DMS 273 treated with DMSO at 0.1 percent for 48 hours (cell line): ENCODE measurements at regions not wholly inside any gene's neighbourhood (a gene's known extent, or its start where the extent isn't known, plus 50 kb on each side); places are given as distances from the start of the nearest gene placed in this dataset.
"Not testable (repeated sequence)": the region's sequence is repeated elsewhere in the genome, so short reads cannot be mapped to it uniquely, and the experiment has no call there.

Experiments used
- DNase-seq: peaks from one replicate; lab custom pipeline; 2025; lab: John Stamatoyannopoulos, UW

DNA sequence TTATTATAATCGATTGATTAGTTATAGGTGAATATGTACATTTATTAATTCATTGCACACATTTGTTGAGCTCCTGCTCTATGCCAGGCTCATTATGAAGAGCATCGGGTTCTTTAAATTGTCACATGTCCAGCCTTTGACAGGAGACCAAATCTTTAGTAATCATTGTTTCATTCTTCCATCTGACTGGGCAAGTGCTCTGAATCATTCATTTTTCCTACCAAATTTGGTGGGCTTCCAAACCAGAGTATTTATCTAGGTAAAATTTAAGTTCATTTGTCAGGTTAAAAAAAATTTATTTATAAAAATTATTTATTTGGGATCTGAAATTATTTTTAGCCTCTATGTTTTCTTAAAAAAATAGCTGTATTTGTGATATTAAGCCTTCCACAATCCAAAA lies 404.9 kb upstream of the MMS22L start:
- DNase-seq, result no peak

DNA sequence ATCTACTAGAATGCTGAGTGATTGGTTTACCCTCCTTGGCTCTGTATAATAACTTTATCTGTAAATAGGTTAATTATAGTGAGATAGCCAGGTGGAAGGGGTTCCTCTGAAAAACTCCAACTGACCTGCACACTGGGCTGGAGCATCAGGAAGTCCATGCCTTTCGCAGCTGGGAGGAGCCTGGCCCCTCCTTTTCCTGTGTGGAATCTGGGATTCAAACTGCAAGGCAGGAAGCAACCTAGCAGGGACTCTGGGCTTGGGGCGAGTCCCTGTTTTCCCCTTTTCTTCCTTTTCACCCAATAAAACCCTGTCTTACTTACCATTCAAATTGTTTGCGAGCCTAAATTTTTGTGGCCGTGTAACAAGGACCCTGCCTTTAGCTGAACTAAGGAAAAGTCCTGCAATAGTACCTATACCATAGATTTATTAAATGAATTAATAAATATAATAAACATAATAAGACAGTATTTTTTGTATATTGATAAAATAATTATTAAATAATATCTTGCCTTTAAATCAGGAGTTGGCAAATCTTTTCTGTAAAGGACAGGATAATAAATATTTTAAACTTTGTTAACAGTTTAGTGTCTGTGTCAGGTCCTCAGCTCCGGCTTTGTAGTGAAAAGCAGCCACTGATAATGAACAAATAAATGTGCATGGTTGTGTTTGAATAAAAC lies 406.2 kb upstream of the MMS22L start:
- DNase-seq, result no peak

DNA sequence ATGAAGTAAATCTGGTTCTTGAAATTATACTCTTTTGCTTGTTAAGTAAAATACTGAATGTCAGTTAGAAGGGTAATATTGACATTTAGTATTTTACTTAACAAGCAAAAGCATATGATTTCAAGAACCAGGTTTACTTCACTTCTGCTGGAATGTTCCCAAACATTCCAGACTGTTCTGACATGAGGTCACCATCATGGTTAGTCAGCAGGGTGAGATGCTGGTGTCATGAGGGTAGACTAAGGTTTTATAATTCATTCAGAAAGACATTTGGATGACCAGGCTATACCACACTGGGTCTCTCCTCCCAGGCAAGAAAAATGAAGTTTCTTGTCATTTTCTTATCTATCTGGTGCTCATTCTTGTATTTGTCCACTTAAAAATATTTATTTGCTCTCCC lies 414.4 kb upstream of the MMS22L start:
- no peak for DNase-seq

DNA sequence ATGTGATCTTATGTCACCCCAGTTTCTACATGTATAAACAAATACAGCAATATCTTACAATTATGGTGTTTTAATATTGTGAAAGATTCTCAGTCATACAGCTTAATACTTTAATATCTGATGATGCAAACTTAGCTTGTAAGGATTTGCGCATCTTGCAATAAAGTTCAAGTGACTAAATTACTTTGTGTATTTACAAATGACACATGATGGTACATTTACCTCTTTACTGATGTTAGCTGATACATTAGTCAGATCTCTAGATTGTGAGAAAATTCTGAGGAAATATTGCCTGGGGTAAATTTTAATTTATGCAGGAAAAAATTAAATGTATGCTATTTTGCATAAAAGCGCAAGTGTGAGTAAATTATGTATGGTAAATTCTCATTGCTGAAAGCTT lies 418.8 kb upstream of the MMS22L start:
- no peak for DNase-seq

DNA sequence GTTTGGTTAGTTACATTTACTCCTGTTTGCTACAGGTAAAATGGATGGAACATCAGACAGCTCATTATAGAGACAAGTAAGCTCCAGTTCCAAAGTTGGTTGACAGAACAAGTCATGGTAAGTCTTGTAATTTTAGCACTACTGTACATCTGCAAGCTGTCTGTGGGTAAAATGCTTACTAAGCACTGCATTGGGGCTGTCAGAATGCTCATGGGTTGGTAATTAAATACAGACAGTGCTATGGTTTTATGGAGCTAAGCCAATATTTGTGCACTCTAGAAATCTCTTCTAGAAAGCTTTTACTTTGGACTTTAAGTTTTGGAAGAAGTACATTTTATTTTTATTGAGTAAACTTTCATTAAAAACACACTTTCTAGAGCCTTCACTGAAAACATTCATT lies 419.2 kb upstream of the MMS22L start:
- DNase-seq, result no peak

DNA sequence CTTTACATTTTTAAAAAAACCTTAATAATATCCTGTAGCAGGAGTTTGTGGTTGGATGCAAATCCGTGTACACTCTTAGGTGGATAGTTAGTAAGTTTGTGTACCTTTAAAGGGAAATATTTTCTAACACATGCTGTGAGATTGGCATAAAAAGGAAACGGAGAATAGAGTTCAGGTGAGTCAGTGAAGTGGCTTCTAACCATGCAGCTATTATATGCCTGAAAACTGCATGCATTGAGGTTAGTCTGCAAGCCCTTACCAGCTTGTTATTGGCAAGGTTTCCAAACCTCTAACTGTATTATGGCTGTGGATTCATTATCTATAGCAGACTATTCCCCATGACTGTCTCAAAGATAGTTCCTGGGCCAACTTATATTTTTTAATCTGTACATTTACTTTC lies 420.6 kb upstream of the MMS22L start:
- no peak for DNase-seq

DNA sequence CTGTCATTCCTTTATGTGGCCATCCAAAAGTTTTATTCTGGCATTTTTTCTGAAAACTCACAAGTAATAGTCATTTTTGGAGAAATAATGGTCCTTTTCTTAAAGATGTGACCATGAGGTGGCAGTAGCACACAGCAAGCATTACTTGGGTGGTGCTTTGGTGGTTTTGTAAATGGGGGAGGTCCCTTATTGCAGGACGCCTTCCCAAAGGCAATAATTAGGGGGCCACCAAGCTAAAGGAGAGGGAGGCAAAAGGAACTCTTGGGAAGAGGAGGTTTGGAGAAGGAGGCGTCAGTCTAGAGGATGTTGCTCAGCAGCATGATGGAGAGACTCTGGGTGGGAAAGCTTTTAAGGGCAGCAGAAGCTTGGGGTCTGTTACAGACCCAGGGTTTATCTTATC lies 422.6 kb upstream of the MMS22L start:
- no peak for DNase-seq

DNA sequence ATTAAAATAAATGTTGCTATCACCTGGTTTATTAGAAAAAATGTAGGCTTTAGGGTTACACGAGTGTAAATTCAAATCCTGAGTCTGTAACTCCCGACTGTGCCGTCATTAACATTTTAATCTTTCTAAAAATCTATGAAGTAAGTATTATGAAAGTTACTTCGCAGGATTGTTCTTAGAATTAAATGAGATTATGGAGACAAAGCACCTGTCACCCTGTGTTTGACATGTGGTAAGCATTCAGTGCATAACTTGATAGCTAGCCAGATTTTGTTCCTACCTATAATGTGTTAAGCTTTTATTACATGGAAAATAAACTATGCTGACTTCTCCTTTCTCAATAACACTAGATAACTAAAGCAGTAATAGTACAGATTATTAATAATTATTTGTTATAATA lies 429.7 kb upstream of the MMS22L start:
- DNase-seq, result no peak

DNA sequence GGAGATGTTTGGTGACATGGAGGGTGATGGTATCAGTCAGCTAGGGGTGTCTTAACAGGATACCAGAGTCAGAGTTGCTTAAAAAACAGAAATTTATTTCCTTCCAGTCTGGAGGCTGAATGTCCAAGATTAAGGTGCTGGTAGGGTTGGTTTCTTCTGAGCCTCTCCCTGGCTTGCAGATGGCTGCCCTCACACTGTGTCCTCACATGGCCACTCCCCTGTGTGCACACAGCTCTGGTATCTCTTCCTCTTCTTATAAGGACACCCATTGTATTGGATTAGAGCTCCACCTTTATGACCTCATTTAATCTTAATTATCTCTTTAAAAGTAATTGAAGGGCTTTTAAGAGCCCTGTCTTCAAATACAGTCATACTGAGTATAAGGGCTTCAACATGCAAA lies 431.8 kb upstream of the MMS22L start:
- DNase-seq, result no peak

DNA sequence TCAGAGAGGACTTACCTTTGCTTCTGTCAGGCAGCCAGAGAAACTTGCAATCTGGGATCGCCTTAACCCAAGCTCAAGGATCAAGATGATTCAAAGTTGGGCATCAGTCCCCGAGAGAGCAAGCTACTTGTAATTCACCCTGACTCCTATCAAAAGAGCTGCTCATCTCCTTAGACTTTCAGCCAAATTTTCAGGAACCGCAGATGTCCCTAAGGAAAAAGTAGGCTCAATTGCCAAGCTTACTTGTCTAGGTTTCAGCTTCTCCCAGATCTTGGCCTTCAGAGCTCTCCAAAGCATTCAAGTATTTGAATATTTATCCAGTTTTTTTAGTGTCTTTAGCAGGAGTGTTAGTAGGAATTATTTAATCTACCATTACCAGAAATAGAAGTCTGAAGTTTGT lies 434.1 kb upstream of the MMS22L start:
- no peak for DNase-seq

DNA sequence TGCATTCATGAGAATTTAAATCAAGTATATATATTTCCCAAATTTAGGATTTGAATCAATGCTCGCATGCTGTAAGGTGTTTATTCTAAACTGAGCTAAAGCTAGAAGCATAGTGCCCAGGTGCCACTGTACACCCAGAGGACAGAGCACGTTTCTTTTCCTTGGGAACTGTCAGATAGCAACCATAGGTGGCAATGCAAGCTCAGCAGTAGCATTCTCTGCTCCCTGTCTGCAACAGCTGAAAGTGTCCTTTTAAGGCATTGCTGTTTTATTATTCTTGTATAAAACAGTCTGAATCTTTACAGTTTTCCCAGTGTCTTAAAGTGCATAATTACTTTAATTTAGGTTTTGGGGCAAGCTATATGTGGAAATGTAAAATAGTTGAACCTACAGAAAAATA lies 443.4 kb upstream of the MMS22L start:
- DNase-seq, result no peak

DNA sequence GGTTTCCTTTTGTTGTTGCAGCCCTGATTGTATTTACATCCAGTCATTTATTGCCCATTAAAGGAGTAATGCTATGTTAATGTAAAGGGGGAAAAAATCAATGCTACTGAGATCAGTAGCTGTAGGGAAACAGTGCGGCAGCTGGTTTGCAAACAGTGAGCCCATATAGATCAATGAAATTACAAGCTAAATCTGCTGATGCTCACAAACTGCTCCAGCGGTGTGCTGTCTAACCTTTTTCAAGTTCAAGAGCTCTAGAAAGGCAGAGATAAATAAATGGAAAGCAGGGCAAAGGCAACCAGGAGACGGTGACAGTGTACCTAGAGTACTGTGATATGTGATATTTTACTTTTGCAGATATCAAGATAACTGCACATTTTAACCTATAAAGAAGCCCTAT lies 449.0 kb upstream of the MMS22L start:
- no peak for DNase-seq

DNA sequence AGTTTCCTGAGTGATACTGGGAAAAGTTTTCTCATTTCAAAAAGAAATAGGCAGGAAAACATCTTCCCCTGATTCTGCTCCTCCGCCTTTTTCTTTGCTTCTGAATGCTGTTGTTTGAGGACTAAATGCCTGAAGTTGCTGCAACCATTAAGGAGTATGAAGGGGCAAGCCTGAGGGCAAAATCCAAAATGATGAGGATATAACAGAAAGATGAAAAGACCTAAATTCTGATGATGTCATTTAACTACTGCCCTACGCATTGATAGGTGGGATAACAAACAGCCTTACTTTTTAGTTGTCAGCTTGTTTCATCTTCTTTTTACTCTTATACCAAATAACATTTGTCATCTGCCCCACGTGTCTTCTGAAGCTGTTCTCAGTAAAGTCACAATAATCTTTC lies 474.6 kb upstream of the MMS22L start:
- no peak for DNase-seq

DNA sequence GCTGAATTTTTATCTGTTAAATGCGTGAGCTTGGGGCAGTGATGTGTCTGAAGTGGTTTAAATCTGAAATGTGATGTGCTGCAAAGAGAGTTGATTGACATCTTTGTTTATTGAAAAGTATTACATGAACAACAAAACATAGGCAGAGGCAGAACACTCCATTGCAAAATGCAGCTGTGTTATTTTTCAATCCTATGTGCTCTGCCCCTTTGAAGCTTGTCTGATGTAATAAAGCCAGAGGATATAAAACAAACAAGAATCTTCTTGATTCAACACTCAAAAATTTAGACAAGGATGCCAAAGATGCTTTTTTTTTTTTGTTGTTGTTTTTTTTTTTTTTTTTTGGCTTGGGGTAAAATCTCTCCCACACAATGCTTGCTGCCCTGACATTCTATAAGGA lies 482.4 kb upstream of the MMS22L start:
- no peak for DNase-seq

DNA sequence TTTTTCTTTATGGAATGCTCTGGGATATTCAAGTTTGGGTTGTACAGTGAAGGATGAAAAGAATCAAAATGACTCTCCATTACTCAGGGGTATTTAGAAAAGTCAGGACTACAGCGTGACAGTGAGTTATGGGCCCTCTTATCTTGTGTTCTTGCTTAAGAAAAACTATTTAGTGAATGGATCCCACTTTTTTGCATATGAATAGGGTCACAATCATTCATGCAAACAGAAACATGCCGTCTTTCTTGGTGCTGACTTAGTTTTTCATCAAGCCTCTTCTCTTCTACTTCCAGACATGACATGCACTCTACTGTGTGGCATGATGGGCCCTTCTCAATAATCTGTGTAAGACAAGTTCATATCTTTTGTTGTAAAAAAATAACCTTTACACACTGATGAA lies 488.4 kb upstream of the MMS22L start:
- no peak for DNase-seq

DNA sequence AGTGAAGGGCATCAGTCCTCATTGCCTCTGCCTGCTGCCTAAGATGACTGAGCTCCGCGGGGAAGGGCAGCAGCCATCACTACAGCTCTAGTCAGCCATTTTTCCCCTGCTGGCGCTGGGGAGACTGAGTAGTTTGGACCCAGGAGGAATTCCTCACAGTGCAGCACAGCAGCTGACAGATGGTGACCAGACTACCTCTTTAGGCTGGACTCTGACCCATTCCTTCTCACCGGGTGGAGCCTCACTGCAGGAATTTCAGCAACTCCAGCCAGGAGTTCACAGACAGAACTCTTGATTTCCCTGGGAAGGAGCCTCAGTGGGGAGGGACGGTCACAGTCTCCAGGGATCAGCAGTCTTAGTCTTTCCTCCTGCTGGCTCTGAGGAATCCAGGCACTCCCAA lies 492.0 kb upstream of the MMS22L start:
- no peak for DNase-seq

DNA sequence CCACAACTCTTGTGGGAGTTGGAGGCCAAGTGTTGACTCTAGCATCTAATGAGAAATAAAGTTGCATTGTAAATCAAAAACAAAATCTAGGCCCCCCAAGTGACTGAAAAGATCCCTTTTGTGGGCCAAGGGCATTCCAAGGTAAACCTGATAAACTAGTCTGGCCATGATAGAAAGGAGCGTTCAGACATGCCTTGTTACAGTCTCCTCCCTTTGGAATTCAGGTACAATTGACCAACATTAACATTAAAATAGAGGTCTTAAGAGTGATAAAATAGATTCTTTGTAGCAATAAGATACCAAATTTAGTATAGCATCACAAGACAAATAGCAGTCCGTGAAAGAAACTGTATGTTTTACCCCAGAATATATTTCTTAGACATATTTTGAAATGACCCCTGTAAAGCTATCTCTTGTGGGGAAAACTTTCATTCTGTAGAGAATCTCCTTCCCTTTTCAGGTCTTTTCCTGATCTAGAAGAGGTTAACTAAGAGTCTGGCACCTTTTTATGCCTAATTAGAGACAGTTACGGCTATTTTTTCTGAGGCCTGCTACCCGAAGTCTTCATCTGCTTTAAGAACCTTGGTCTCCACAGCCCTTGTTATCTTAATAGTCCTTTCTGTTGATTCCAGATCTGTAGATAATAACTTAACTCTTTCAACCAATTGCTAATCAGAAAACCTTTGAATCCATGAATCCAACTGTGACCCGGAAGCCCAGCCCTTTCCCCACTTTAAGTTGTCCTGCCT lies 495.4 kb upstream of the MMS22L start:
- no peak for DNase-seq

DNA sequence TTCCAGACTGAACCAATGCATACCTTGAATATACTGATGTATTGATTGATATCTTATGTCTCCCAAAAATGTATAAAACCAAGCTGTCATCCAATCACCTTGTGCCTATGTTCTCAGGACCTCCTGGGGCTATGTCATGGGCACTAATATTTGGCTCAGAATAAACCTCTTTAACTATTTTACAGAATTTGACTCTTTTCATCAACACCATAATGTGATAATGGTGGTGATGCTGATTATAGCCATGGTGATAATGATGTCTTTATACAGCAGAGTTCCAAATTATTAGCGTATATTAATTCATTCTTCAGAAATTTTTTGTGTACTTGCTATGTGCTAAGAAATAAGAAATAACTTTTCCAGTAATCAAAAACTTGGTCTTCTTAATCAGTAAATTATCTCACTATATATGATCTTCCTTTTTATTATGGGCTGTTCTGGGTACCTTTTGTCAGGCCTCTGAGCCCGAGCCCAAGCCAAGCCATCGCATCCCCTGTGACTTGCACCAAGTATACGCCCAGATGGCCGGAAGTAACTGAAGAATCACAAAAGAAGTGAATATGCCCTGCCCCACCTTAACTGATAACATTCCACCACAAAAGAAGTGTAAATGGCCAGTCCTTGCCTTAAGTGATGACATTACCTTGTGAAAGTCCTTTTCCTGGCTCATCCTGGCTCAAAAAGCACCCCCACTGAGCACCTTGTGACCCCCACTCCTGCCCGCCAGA lies 496.2 kb upstream of the MMS22L start:
- DNase-seq, result not testable (repeated sequence)

DNA sequence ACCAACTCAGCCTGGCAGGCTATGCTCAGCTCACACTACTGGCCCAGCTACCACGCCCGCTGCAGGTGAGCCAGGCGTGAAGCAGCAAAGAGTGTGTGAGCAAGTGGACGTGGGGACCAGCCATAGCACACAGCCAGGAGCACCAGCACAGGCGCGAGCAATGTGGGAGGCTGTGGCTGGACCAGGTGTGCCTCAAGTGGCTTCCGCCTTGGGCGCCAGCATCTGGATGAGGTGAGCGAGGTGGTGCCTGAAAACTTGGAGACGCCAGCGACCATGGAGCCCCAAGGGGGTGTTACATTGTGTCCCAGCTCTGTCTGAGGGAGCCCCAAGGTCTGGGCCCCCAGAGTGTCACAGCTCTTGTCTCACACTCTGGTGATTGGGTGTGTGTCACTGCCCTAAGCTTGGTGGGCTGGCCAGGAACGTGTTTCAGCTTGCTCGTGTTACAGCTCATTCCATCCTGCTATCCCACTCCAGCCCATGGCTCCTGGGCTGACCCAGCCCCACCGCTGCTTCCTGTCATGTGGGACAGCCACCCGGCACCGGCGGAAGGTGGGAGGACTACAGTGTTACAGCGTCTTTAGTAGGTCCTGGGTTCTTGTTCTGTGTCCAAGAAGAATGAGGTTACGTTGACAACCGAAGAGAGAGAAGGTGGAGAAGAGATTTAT lies 508.0 kb upstream of the MMS22L start:
- DNase-seq, result no peak

DNA sequence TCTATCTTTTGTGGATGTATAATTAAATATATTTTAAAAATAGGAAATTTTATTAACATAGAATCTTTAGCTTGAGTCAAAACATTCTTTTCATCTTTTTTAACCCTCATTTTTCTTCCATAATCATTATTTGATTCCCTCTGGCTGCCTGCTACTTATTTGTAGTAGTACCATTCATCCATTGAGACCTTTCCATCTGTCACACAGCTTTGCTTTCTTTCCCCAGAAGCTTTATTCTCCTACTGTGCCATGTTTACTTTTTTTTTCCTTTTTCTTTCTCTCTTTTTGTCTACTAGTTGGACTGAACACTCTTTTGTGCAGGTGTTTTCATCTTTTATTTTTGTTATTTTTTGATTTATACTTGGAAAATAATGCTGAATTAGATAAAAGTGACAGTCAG lies 522.6 kb upstream of the MMS22L start:
- DNase-seq, result no peak

DNA sequence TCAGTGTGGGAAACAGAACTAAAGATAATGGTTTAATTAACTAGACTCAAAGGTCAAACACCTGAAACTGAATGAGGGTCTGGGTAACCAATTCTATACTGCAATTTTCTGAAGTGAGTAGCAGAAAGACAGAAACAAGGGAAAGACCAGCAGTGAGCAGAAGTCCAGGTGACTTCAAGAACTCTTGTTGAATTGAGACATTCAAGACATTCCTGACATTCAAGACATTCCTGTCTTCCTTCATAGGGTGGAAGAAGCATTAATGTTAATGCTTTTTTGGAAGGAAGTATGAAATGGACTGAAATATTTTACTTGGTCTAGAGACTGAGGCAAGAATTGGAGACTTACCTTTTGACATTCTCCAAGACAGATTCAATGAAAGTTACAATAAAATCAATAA lies 529.9 kb upstream of the MMS22L start:
- DNase-seq, result no peak

DNA sequence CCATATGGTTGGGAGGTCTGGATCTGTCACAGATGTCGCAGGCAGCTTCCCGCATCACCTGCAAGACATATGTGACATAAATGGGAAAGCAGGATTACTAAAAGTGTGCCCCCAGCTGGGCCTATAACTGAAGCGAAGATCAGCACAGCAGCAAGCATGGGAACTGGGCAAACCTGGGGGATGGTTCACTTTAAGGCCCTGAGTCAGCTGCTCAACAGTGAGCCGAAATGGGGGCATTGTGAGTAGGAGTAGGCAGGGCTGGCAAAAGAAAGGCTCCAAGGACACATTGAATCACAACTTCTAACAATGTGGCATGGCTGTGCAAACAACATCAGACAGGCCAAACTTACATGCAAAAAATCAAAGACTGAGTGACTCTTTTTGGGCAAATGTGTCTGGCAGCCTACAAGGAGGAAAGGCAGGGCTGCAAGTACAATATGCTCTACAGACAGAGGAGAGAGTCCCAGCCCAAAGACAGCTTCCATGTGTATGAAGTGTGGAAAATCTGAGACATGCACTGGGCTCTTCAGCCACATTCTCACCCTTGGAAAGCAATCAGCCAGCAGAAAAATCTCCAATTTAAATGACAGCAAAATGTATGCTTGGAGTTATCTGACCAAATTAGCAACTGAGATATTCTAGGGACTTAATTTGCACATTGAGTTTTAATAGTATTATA lies 531.0 kb upstream of the MMS22L start:
- DNase-seq, result no peak
